LNCAP (cell line): ENCODE measurements at regions not wholly inside any gene's neighbourhood (a gene's known extent, or its start where the extent isn't known, plus 50 kb on each side); places are given as distances from the start of the nearest gene placed in this dataset.

Experiments used
- CTCF ChIP-seq: fragments of 450-650 bp; IDR thresholded peaks from 2 replicates; pipeline ENCODE4 v1.5.1; 2017; ENCODE audit warnings: mild to moderate bottlenecking

DNA sequence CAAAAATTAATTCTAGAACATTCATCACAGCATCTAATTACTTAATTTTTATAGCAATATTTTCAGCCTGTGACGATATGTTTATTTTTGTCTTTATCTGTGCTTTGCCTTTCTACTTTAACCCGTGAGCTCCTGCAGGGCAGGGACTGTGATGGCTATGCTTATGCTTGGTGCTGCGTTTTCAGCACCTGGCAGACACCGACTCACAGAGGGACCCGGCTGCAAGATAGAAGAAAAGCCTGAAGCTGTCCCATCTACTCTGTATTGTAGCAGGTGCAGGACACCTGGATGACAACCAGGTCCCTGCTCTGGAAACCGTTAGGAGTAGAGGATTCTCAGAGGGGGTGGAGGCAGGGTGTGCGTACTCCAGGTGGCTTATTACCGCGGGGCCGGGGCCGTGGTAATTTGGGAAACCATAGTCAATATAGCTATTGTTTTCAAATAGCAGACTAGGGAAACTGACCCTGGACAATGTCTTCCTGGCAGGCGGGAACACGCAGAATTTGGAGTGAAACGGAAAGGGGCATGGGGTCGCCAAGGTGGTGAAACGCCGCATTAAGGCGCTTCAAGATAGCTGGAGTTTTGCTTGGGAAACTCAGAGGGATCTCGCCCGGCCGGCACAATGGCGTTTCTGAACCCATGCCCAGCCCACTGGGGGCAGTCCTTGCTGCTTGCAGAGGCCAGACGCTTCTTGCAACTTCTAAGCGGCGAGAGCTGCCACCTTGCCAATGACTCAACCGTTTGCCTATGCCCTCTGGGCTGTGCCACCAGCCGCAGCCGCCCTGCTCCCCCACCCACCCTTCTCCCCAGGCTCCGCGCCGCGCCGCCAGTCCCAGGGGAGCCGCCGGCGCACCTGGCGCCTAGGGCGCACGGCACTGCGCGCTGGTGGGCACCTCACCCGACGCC, 140.1 kb upstream of the PALM2AKAP2 start:
- no peak for TF ChIP-seq CTCF

GRCh38 chr9:109640580-109641371, 139.2 kb upstream of the PALM2AKAP2 start:
- no peak for TF ChIP-seq CTCF

DNA sequence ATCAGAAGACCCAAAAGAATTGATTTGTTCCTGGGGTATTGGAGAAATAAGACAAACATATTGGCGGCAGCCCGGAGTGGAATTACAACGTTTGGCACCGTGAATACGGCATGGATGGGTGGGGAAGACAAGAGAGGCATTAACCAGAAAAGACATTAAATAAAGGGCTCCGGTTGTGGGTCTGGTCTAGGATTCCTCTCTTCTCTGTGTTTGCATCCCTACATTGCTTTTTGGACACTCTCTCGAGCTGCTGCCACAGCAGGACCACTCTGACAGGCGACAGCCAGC, 138.7 kb upstream of the PALM2AKAP2 start:
- no peak for TF ChIP-seq CTCF

GRCh38 chr9:109652112-109652511, 127.9 kb upstream of the PALM2AKAP2 start:
- no peak for TF ChIP-seq CTCF

- peak; percentile 34; the same call in 1 of the 2 replicates for TF ChIP-seq CTCF
Measured at GRCh38 chr9:109652971-109653370, 127.0 kb upstream of the PALM2AKAP2 start.

DNA sequence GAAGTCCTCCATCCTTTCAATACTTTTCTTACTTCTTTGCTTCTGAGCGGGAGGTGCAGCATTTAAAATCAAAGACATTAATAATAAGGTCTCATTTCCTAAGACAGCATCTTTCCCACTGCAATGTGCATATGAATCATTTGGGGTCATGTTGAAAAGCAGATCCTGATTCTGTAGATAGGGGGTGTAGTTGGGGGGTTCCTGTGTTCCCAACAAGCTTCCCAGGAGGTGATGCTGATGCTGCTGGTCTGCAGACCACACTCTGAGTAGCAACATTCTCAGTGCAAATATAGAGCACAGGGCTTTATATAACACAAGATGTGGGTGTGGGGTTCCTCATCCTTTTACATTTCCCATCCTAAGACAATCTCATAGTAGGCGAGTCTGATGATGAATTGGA, 126.5 kb upstream of the PALM2AKAP2 start:
- no peak for TF ChIP-seq CTCF

GRCh38 chr9:109681301-109681700, 98.7 kb upstream of the PALM2AKAP2 start:
- no peak for TF ChIP-seq CTCF
